WTC11 (cell line): ENCODE measurements at regions not wholly inside any gene's neighbourhood (a gene's known extent, or its start where the extent isn't known, plus 50 kb on each side); places are given as distances from the start of the nearest gene placed in this dataset.

Experiments used
- ATAC-seq: fragments of 200-7000 bp; cut with Tn5 transposase; 2 replicates; pipeline ENCODE4 v1.10.0; 2021; ENCODE audit warnings: mild to moderate bottlenecking, moderate library complexity
- CTCF ChIA-PET: fragments of 300-600 bp; sonication (Branson Sonifier 250); formaldehyde crosslinking; loops from one replicate; lab custom pipeline; 2021; ENCODE audit warnings: antibody characterized with exemption; lab: Charles Lee
- POLR2A ChIA-PET: fragments of 350-600 bp; sonication (Branson Sonifier 250); formaldehyde crosslinking; loops from one replicate; lab custom pipeline; 2021; ENCODE audit warnings: antibody characterized with exemption; lab: Charles Lee
- DNase-seq: peaks from one replicate; pipeline ENCODE4 v3.0.0; 2021; ENCODE audit warnings: low spot score
- H3K27ac Mint-ChIP-seq: 2 replicates; pipeline ENCODE4 v1.8.0; 2021; ENCODE audit warnings: mixed read lengths
- H3K27me3 Mint-ChIP-seq: 2 replicates; pipeline ENCODE4 v1.8.0; 2021; ENCODE audit warnings: low read depth, mild to moderate bottlenecking, moderate library complexity, mixed read lengths
- H3K36me3 Mint-ChIP-seq: 2 replicates; pipeline ENCODE4 v1.8.0; 2021; ENCODE audit warnings: mixed read lengths
- H3K4me1 Mint-ChIP-seq: 2 replicates; pipeline ENCODE4 v1.8.0; 2022; ENCODE audit warnings: mixed read lengths
- H3K4me3 Mint-ChIP-seq: 2 replicates; pipeline ENCODE4 v1.8.0; 2021; ENCODE audit warnings: mild to moderate bottlenecking, moderate library complexity, mixed read lengths
- H3K9me3 Mint-ChIP-seq: 2 replicates; pipeline ENCODE4 v1.8.0; 2021; ENCODE audit warnings: mixed read lengths
- CREB1 ChIP-seq: sonication (generic); formaldehyde crosslinking; IDR thresholded peaks from 2 replicates; pipeline ENCODE4 v1.8.0; 2023; ENCODE audit warnings: mild to moderate bottlenecking, missing genetic modification reagents
- ELF4 ChIP-seq: sonication (generic); formaldehyde crosslinking; IDR thresholded peaks from 2 replicates; pipeline ENCODE4 v1.8.1; 2022; ENCODE audit warnings: low read depth, mild to moderate bottlenecking, moderate library complexity, missing genetic modification reagents
- EMX1 ChIP-seq: fragments of 250-450 bp; sonication (Bioruptor Pico); IDR thresholded peaks from 2 replicates; pipeline ENCODE4 v1.8.0; 2021; ENCODE audit warnings: mild to moderate bottlenecking
- ETV6 ChIP-seq: sonication (generic); formaldehyde crosslinking; IDR thresholded peaks from 2 replicates; pipeline ENCODE4 v1.8.1; 2022; ENCODE audit warnings: mild to moderate bottlenecking, missing genetic modification reagents
- FOXK1 ChIP-seq: sonication (generic); formaldehyde crosslinking; IDR thresholded peaks from 2 replicates; pipeline ENCODE4 v1.8.0; 2022; ENCODE audit warnings: mild to moderate bottlenecking, moderate library complexity, missing genetic modification reagents
- GABPB1 ChIP-seq: sonication (generic); formaldehyde crosslinking; IDR thresholded peaks from 2 replicates; pipeline ENCODE4 v1.8.1; 2023; ENCODE audit warnings: mild to moderate bottlenecking, missing genetic modification reagents
- MYBL2 ChIP-seq: sonication (generic); formaldehyde crosslinking; IDR thresholded peaks from 2 replicates; pipeline ENCODE4 v1.8.1; 2023; ENCODE audit warnings: mild to moderate bottlenecking, moderate library complexity, missing genetic modification reagents
- OVOL2 ChIP-seq: fragments of 250-450 bp; sonication (Bioruptor Pico); IDR thresholded peaks from 2 replicates; pipeline ENCODE4 v1.9.0; 2021; ENCODE audit warnings: mild to moderate bottlenecking, borderline replicate concordance
- TEAD1 ChIP-seq: sonication (generic); formaldehyde crosslinking; IDR thresholded peaks from 2 replicates; pipeline ENCODE4 v1.8.0; 2022; ENCODE audit warnings: mild to moderate bottlenecking, missing genetic modification reagents
- ZNF138 ChIP-seq: sonication (generic); formaldehyde crosslinking; conservative IDR thresholded peaks from 2 replicates; pipeline ENCODE4 v1.8.1; 2022; ENCODE audit warnings: mild to moderate bottlenecking, moderate library complexity, missing genetic modification reagents
- TF ChIP-seq, protein P1 (sequence below): sonication (generic); formaldehyde crosslinking; IDR thresholded peaks from 2 replicates; pipeline ENCODE4 v1.8.1; 2023; ENCODE audit warnings: mild to moderate bottlenecking, missing genetic modification reagents
- TF ChIP-seq, protein P2 (sequence below): fragments of 250-450 bp; sonication (Bioruptor Pico); IDR thresholded peaks from 2 replicates; pipeline ENCODE4 v1.9.0; 2021; ENCODE audit warnings: mild to moderate bottlenecking
- TF ChIP-seq, protein P3 (sequence below): sonication (generic); formaldehyde crosslinking; IDR thresholded peaks from 2 replicates; pipeline ENCODE4 v1.8.1; 2023; ENCODE audit warnings: mild to moderate bottlenecking, missing genetic modification reagents
- TF ChIP-seq, protein P4 (sequence below): sonication (generic); formaldehyde crosslinking; IDR thresholded peaks from 2 replicates; pipeline ENCODE4 v1.8.1; 2022; ENCODE audit warnings: missing genetic modification reagents, borderline replicate concordance
- TF ChIP-seq, protein P5 (sequence below): sonication (generic); formaldehyde crosslinking; IDR thresholded peaks from 2 replicates; pipeline ENCODE4 v1.8.0; 2023; ENCODE audit warnings: mild to moderate bottlenecking, missing genetic modification reagents
- TF ChIP-seq, protein P6 (sequence below): sonication (generic); formaldehyde crosslinking; IDR thresholded peaks from 2 replicates; pipeline ENCODE4 v1.8.1; 2023; ENCODE audit warnings: mild to moderate bottlenecking, missing genetic modification reagents, moderate library complexity
- TF ChIP-seq, protein P7 (sequence below): sonication (generic); formaldehyde crosslinking; conservative IDR thresholded peaks from 2 replicates; pipeline ENCODE4 v1.8.1; 2022; ENCODE audit warnings: mild to moderate bottlenecking, missing genetic modification reagents
- TF ChIP-seq, protein P8 (sequence below): sonication (generic); formaldehyde crosslinking; IDR thresholded peaks from 2 replicates; pipeline ENCODE4 v1.8.1; 2022; ENCODE audit warnings: low read depth, missing genetic modification reagents, borderline replicate concordance

DNA sequence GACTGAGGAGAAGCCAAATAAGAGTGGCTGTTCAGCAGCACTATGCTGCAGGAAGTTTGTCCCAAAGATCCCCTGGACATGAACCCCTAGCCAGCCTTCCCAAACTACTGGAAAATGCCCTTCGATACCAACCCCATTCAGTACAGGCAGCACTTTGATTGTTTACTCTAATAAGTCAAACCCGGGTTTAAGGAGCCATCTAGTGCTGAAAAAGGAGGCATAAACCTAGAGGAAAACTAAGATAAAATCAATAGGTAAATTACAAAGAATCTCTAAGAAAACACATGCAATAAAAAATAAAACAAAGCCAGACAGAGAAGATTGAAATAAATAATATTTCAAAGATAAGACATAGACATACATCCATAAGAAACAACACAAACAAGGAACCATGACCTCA is 771.6 kb downstream of the RPS29 start:
- CTCF ChIA-PET = no interaction called here
- Mint-ChIP-seq H3K9me3 (0 out of 2 replicates have a peak, but pooled peaks cover 11% of the 10 kb centered on the region), H3K4me3 (no peak overlapping the region), H3K27ac (no peak overlapping the region), H3K27me3 (peaks cover 51% of the 10 kb centered on the region), H3K36me3 (no peaks in the 10 kb centered on the region; the same call in 1 of the 2 replicates), H3K4me1 (no peaks in the 10 kb centered on the region)
- POLR2A ChIA-PET = no interaction called here
- DNase-seq (no peak), ATAC-seq (no peak)
- TF ChIP-seq CREB1 (CRISPR knock-in tag) (no peak), EMX1 (CRISPR knock-in tag) (no peak), MYBL2 (no peak)
- TF ChIP-seq, protein P1, sequence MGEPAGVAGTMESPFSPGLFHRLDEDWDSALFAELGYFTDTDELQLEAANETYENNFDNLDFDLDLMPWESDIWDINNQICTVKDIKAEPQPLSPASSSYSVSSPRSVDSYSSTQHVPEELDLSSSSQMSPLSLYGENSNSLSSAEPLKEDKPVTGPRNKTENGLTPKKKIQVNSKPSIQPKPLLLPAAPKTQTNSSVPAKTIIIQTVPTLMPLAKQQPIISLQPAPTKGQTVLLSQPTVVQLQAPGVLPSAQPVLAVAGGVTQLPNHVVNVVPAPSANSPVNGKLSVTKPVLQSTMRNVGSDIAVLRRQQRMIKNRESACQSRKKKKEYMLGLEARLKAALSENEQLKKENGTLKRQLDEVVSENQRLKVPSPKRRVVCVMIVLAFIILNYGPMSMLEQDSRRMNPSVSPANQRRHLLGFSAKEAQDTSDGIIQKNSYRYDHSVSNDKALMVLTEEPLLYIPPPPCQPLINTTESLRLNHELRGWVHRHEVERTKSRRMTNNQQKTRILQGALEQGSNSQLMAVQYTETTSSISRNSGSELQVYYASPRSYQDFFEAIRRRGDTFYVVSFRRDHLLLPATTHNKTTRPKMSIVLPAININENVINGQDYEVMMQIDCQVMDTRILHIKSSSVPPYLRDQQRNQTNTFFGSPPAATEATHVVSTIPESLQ = no peak
- TF ChIP-seq, protein P2, sequence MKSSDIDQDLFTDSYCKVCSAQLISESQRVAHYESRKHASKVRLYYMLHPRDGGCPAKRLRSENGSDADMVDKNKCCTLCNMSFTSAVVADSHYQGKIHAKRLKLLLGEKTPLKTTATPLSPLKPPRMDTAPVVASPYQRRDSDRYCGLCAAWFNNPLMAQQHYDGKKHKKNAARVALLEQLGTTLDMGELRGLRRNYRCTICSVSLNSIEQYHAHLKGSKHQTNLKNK (CRISPR knock-in tag) = no peak
- TF ChIP-seq, protein P3, sequence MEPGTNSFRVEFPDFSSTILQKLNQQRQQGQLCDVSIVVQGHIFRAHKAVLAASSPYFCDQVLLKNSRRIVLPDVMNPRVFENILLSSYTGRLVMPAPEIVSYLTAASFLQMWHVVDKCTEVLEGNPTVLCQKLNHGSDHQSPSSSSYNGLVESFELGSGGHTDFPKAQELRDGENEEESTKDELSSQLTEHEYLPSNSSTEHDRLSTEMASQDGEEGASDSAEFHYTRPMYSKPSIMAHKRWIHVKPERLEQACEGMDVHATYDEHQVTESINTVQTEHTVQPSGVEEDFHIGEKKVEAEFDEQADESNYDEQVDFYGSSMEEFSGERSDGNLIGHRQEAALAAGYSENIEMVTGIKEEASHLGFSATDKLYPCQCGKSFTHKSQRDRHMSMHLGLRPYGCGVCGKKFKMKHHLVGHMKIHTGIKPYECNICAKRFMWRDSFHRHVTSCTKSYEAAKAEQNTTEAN (CRISPR knock-in tag) = no peak

DNA sequence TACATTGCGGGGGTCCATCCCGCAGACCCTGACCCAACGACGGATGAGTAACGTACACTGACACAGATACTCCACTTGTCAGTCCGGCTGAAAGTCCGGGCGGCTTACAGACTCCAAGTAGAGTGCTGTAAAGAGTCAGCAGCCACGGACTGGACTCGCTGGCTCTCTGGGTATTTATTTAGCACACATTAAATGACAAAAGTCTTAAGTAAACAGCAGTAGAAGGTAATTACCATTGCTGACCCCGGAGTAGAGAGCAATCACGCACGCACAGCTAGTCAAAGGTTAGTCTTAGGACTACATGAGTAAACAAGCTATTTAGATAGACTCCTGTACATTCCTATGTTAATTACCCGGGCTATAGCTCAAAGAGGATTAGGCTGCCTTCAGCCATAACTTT is 780.9 kb downstream of the RPS29 start:
- peak; percentile 97 for ATAC-seq
- no peak overlapping the region for H3K4me3 Mint-ChIP-seq
- peaks cover 43% of the 10 kb centered on the region for H3K9me3 Mint-ChIP-seq

More for the DNA sequence above, 780.9 kb downstream of the RPS29 start:
- Mint-ChIP-seq H3K4me1 (peaks cover 7% of the 10 kb centered on the region), H3K27me3 (peaks cover 100% of the 10 kb centered on the region), H3K36me3 (peaks cover 9% of the 10 kb centered on the region), H3K27ac (no peak overlapping the region)
- peak; percentile 30 for DNase-seq
- ChIA-PET CTCF (no interaction called here), POLR2A (no interaction called here)
- TF ChIP-seq CREB1 (CRISPR knock-in tag) (no peak), TEAD1 (no peak), ELF4 (CRISPR knock-in tag) (no peak), ETV6 (CRISPR knock-in tag) (no peak), OVOL2 (no peak), GABPB1 (no peak), ZNF138 (CRISPR knock-in tag) (no peak), FOXK1 (no peak)
- TF ChIP-seq, protein P4, sequence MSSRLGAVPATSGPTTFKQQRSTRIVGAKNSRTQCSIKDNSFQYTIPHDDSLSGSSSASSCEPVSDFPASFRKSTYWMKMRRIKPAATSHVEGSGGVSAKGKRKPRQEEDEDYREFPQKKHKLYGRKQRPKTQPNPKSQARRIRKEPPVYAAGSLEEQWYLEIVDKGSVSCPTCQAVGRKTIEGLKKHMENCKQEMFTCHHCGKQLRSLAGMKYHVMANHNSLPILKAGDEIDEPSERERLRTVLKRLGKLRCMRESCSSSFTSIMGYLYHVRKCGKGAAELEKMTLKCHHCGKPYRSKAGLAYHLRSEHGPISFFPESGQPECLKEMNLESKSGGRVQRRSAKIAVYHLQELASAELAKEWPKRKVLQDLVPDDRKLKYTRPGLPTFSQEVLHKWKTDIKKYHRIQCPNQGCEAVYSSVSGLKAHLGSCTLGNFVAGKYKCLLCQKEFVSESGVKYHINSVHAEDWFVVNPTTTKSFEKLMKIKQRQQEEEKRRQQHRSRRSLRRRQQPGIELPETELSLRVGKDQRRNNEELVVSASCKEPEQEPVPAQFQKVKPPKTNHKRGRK (CRISPR knock-in tag) = no peak
- TF ChIP-seq, protein P5, sequence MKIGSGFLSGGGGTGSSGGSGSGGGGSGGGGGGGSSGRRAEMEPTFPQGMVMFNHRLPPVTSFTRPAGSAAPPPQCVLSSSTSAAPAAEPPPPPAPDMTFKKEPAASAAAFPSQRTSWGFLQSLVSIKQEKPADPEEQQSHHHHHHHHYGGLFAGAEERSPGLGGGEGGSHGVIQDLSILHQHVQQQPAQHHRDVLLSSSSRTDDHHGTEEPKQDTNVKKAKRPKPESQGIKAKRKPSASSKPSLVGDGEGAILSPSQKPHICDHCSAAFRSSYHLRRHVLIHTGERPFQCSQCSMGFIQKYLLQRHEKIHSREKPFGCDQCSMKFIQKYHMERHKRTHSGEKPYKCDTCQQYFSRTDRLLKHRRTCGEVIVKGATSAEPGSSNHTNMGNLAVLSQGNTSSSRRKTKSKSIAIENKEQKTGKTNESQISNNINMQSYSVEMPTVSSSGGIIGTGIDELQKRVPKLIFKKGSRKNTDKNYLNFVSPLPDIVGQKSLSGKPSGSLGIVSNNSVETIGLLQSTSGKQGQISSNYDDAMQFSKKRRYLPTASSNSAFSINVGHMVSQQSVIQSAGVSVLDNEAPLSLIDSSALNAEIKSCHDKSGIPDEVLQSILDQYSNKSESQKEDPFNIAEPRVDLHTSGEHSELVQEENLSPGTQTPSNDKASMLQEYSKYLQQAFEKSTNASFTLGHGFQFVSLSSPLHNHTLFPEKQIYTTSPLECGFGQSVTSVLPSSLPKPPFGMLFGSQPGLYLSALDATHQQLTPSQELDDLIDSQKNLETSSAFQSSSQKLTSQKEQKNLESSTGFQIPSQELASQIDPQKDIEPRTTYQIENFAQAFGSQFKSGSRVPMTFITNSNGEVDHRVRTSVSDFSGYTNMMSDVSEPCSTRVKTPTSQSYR = no peak
- TF ChIP-seq, protein P6, sequence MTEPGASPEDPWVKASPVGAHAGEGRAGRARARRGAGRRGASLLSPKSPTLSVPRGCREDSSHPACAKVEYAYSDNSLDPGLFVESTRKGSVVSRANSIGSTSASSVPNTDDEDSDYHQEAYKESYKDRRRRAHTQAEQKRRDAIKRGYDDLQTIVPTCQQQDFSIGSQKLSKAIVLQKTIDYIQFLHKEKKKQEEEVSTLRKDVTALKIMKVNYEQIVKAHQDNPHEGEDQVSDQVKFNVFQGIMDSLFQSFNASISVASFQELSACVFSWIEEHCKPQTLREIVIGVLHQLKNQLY (CRISPR knock-in tag) = no peak
- TF ChIP-seq, protein P7, sequence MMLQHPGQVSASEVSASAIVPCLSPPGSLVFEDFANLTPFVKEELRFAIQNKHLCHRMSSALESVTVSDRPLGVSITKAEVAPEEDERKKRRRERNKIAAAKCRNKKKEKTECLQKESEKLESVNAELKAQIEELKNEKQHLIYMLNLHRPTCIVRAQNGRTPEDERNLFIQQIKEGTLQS (CRISPR knock-in tag) = no peak
- TF ChIP-seq, protein P8, sequence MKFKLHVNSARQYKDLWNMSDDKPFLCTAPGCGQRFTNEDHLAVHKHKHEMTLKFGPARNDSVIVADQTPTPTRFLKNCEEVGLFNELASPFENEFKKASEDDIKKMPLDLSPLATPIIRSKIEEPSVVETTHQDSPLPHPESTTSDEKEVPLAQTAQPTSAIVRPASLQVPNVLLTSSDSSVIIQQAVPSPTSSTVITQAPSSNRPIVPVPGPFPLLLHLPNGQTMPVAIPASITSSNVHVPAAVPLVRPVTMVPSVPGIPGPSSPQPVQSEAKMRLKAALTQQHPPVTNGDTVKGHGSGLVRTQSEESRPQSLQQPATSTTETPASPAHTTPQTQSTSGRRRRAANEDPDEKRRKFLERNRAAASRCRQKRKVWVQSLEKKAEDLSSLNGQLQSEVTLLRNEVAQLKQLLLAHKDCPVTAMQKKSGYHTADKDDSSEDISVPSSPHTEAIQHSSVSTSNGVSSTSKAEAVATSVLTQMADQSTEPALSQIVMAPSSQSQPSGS (CRISPR knock-in tag) = no peak
